ENCODE measurements at regions not wholly inside any gene's neighbourhood (a gene's known extent, or its start where the extent isn't known, plus 50 kb on each side); places are given as distances from the start of the nearest gene placed in this dataset.

DNA sequence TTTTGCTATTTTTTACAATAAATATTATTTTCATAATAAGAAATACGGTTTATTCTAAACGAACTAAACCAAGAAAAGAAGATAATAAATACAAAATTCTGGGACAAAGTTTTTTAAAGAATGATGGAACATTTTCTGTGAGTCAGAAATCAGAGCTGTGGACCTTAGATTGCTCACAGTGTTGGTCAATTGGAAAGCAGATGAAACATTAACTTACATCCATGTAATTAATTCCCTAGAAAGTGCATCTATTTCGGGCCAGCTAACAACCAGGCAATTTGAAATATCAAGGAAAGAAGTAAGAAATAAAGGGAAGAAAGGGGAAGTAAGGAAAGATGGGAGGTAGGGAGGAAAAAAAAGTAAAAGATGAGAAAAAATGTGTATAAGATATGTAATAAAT, 1569.8 kb upstream of the TENM4 start:
- H3K9me3 ChIP-seq (ENCODE audit: control insufficient read depth, low read depth, low read length): no peaks in the 10 kb centered on the region
- no peak overlapping the region for H3K9ac ChIP-seq (ENCODE audit: extremely low read depth, insufficient read length, low read length)
- Mint-ChIP-seq H3K9me3 (peaks cover 0 to 2% of the 10 kb centered on the region in 2 experiments; a peak in 1 of 5 replicates), H3K27me3 (ENCODE audit: low read depth) (no peaks in the 10 kb centered on the region), H3K4me3 (no peak overlapping the region), H3K4me1 (no peaks in the 10 kb centered on the region), H3K36me3 (ENCODE audit: insufficient read depth in 1 of 3, low read depth in 3 of 3) (peaks cover 0 to 2% (median 0%) of the 10 kb centered on the region in 3 experiments; a peak in 2 of 7 replicates), H3K27ac (no peak overlapping the region)
- WGBS (ENCODE audit: extremely low coverage, insufficient read length, low lambda C conversion rate): no CpG with 5 or more reads among the region's 3 CpGs
- no peak overlapping the region for H2BK5ac ChIP-seq (ENCODE audit: insufficient read length, low read length)
- H3K4me1 ChIP-seq (ENCODE audit: insufficient read depth, low read length): no peaks in the 10 kb centered on the region
- no peak overlapping the region for H2AK5ac ChIP-seq (ENCODE audit: insufficient read length, low read length)
- H4K5ac ChIP-seq (ENCODE audit: insufficient read length, low read depth, low read length): no peak overlapping the region
- no peak overlapping the region for H3K27ac ChIP-seq (ENCODE audit: insufficient read length, low read depth, low read length)
- H3K14ac ChIP-seq (ENCODE audit: insufficient read depth, low read length): no peak overlapping the region
- H4K91ac ChIP-seq (ENCODE audit: insufficient read length, low read depth, low read length): no peak overlapping the region
- no peak overlapping the region for H2BK15ac ChIP-seq (ENCODE audit: low read depth, low read length)
- H2AFZ ChIP-seq (ENCODE audit: low read length): no peak overlapping the region
- no peak overlapping the region for H2BK120ac ChIP-seq (ENCODE audit: low read depth, low read length, poor library complexity, severe bottlenecking)
- no peaks in the 10 kb centered on the region for H3K27me3 ChIP-seq (ENCODE audit: insufficient read depth, low read length)
- no peak overlapping the region for H3K4ac ChIP-seq (ENCODE audit: low read depth, low read length)
- no peak overlapping the region for H3K23ac ChIP-seq (ENCODE audit: insufficient read length, low read depth, low read length)
- no peak overlapping the region for H3T11ph ChIP-seq (ENCODE audit: low read length)
- no peaks in the 10 kb centered on the region for H3K79me2 ChIP-seq (ENCODE audit: insufficient read depth, low read length)
- no peak overlapping the region for H3K4me2 ChIP-seq (ENCODE audit: insufficient read depth, insufficient read length, low read length)
- H2BK12ac ChIP-seq (ENCODE audit: insufficient read length, low read depth, low read length): no peak overlapping the region
- DNase-seq: no peak
- no peaks in the 10 kb centered on the region for H3K23me2 ChIP-seq (ENCODE audit: insufficient read length, low read depth, low read length, poor library complexity, severe bottlenecking)
- H3K18ac ChIP-seq (ENCODE audit: insufficient read length, low read depth, low read length): no peak overlapping the region
- no peak overlapping the region for H2BK20ac ChIP-seq (ENCODE audit: low read depth, low read length, poor library complexity, severe bottlenecking)
- H4K8ac ChIP-seq (replicated peaks; ENCODE audit: insufficient read length, low read depth, low read length): no peak overlapping the region
- H3K56ac ChIP-seq (ENCODE audit: insufficient read length, low read depth, low read length): no peak overlapping the region
- TF ChIP-seq, protein P1, sequence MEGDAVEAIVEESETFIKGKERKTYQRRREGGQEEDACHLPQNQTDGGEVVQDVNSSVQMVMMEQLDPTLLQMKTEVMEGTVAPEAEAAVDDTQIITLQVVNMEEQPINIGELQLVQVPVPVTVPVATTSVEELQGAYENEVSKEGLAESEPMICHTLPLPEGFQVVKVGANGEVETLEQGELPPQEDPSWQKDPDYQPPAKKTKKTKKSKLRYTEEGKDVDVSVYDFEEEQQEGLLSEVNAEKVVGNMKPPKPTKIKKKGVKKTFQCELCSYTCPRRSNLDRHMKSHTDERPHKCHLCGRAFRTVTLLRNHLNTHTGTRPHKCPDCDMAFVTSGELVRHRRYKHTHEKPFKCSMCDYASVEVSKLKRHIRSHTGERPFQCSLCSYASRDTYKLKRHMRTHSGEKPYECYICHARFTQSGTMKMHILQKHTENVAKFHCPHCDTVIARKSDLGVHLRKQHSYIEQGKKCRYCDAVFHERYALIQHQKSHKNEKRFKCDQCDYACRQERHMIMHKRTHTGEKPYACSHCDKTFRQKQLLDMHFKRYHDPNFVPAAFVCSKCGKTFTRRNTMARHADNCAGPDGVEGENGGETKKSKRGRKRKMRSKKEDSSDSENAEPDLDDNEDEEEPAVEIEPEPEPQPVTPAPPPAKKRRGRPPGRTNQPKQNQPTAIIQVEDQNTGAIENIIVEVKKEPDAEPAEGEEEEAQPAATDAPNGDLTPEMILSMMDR (conservative IDR thresholded peaks at IDR 0.05): no peak
- H3K79me1 ChIP-seq (ENCODE audit: insufficient read depth, low read depth, low read length, poor library complexity, severe bottlenecking): no peaks in the 10 kb centered on the region
- no peaks in the 10 kb centered on the region for H4K20me1 ChIP-seq (ENCODE audit: control insufficient read depth, insufficient read depth, insufficient read length)

All from H9 (cell line).